Glomerular visceral epithelial cell (primary cell): ENCODE measurements at regions not wholly inside any gene's neighbourhood (a gene's known extent, or its start where the extent isn't known, plus 50 kb on each side); places are given as distances from the start of the nearest gene placed in this dataset.
"Not testable (repeated sequence)": the region's sequence is repeated elsewhere in the genome, so short reads cannot be mapped to it uniquely, and the experiment has no call there.

Experiments
- DNase-seq: peaks from one replicate; pipeline ENCODE4 v3.0.0-alpha.2; 2016; ENCODE audit errors: extremely low spot score

DNA sequence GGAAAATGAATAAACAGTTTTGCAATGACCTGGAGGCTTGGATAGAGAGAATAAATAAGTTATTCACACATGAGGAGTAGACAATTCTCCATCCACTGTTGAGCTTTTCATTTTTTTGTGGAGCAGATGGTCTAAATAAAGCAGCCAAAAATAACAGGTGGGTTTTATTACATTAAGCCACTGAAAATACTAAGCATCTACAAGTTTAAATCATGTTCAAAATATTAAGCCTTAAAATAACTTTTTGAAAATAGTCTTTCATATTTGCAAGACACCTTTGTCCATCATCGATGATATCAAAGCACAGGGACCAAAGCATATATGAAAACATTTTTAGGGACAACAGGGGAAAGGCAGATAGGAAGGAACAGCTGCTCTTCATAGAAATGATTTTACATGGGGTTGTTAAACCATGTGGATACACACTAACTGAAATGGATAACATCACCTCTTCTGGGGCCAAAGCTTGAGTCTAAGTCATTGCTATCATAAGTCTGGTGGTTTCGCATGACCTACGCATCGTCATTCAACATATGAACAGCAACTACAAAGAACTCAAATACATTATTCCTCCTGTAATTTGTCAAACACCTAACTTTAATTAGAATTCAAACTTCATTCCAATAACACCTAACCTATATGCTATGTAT, 197.6 kb upstream of the CHST9 start:
- no peak for DNase-seq

DNA sequence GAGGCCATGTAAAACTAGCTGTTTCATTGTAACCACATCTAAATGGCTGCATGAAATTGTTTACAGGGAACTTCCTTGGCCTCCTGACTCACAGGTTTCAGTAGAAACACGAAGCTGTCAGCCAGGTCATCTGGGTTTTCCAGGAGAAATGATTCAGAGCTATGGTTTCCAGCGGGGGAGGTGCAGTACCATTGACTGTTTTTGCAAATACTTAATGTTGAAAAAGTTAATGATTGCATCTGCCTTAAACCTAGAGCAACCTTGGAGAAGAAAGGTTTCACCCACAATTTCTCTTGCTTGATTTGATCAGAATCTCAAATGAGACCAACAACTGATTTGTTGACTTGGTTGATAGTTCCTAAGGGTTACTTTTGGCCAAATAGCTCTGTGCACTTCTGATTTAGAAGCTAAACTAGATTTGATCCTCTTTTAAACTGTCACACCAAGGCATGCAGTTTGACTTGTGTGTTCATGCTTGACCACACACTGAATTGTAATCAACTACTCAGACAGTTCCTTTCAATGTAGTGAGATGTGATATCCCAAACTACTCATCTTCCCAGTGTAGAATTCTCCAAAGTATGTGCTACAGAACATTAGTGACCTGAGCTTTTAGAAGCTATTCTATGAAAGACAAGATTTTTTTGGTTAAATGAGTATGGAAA, 193.5 kb upstream of the CHST9 start:
- peak; percentile 93 for DNase-seq

DNA sequence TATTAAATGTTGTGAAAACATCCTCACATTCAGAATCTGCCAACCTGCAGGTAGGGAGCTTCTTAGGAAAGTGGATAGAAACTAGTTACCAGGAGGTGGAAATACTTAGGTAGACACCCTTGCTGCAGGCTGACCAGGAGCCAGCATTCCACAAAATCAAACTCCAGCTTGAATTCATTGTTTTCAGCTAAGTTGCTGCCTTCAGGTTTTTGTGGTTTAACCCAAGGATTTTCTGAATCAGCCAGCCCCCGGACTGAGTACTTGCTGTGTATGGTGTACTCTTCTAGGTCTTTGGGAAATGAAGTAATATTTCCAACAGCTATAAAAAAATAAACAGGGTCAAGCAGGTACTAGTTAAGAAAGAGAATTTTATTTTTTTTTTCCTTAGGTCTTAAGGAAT, 192.1 kb upstream of the CHST9 start:
- peak; percentile 82 for DNase-seq

DNA sequence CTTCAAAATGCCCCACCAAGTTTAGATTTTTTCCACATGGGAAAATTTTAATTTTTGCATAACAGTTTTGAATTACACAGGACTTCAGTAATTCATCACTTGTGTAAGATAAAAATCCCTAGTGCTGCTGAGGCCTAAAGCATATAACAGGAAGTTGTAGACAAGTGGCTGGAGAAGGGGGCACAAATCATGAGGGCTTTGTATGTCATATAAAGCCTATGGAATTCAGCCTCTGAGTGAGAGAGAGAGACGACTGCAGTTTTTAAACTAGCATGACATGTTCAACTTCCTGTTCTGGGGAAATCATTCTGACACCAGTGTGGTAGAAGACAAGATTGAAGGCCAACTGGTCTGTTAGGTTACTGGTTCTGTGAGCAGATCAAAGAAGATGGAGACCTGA, 187.3 kb upstream of the CHST9 start:
- no peak for DNase-seq

DNA sequence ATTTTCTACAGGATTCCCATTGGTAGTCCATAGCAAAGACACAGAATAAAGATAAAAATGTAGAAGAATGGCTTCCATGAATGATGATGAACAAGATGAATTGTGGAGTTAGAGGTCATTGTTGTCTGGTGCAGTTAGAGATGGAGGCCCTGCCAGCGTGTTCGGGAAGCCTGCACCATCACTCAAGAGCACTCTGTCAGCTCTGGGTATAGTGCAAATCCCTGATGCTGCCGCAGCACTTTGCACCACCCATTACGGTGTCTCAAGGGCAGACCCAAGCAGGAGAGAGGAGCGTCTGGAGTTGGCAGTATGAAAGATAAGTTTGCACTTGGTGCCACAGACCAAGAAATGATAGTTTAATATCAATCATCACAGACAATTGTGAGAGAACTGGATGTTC, 181.6 kb upstream of the CHST9 start:
- no peak for DNase-seq

DNA sequence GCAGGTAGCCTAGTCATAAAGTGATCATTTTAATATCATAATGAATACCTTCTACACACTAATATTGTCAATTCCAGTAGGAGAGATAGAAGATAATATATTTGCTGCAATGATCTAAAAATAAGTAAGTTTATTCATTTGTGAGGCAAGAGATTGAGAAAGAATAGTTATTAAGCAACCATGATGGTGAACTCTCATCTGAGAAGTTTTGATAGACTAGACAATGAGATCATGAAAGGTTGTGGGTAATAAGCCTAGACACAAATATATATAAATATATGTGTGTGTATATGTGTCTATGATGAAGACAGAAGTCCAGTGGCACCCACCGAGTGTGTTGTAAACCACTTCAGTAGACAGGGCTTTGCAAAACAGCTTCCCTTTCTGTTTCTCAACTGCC, 181.0 kb upstream of the CHST9 start:
- no peak for DNase-seq

DNA sequence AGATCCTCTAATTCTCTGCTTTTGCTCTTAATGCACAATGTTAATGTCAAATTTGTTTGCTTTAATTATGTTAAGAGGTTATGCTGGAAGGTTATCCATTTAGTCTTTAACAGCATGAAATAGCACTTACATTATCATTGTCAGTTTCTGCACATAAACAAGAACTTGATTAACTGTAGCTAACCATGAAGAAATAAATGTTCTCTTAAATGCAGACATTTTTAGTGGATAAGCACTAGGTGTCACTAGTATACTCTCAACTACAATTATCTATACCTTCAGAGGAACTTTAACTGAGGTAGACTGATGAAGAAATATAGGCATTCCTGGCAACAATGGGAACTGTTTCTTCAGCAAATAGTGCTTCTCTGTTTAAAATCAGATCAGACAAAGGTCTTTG, 178.8 kb upstream of the CHST9 start:
- DNase-seq = peak; percentile 4

DNA sequence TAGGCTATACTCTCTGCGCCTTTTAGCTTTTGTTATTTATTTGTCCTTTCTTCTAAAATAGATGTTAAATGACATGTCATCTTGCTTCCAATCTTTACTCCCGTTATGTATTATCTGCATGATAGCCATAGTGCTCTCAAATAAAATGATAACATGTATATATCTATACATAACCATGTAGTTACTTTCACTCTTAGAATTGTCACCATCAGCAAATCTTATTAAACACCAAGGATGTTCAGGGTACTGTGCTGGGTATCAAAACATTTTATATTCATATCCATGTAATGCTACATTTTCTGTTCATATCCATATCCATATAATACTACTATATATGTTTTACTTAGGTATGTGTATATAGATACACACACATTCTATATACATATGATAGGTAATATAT, 176.4 kb upstream of the CHST9 start:
- no peak for DNase-seq

DNA sequence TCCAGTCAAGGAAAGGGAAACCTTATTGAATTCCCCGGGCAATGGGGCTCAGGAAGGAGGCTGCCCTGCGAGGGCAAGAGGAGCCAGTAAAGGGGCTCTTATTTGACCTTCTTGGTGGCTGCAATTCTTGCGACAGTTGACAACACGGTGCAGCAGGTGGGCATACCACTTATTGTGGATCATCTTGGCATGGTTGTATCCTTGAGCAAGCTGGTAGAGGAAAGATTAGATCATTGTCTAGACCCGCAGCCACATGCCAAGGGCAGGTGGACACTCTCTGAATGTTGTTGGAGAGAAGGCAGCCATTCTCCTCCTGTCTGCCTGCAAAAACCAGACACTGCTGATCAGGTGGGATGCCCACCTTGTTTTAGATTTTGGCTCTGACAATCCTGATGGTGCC, 170.2 kb upstream of the CHST9 start:
- DNase-seq = no peak

DNA sequence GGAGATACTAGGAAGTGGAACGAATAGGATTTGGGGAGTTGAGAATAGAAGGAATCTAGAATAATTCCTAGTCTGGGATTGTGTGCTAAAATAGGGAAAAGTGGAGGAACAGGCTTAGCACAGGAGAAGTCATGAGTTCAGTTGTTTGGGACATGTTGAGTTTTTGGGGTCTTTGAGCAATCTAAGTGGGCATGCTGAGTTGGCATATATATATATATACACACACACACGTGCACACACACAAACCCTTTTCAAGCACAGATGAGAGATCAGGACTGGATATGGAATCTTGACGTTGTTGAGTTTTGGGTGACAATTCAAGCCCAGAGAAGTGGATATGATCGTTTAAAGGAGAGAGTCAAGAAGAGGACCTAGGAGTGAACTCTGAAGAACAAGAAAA, 168.2 kb upstream of the CHST9 start:
- no peak for DNase-seq

DNA sequence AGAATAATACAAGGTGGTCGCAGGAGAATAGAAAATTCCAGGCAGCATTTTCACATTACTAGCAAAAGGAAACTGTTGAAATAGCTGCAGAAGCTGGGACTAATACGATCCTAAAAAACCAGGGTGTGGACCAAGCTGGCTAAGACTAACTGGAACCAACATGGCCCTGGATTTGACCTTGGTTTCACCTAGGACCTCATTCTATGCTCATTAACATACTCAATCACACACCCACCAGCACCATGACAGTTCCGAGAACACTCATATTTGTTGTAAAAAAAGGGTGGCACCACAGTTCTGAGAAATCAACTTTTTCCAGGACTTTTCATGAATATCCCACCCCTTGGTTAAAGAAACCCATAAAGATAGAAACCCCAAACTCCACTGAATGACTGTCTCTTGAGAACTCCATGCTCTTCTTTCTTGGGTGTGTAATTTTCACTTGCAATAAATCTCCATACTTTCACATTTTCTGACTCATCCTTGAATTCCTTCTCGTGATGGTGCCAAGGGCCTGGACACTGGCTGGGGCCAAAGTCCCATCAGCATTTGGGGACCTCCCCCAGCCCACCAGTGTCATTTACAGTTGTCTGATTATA, 164.3 kb upstream of the CHST9 start:
- DNase-seq = no peak

DNA sequence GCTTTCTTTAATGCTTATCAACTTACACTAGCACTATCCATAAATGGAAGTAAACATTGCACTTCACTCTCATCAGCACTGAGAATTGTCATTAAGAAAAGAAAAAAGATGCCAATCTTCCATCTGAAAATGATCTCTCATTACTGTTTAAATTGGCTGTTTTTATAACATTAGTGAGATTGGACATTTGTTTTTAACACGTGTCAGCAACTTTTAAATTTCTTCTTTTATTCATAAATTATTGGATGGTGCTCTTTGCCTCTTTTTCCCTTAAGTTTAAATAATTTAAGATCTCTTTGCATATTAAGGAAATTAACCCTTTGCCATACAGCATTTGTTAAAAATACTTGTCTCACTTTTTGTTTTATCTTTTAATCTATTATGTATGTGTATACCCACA, 146.5 kb upstream of the CHST9 start:
- no peak for DNase-seq

DNA sequence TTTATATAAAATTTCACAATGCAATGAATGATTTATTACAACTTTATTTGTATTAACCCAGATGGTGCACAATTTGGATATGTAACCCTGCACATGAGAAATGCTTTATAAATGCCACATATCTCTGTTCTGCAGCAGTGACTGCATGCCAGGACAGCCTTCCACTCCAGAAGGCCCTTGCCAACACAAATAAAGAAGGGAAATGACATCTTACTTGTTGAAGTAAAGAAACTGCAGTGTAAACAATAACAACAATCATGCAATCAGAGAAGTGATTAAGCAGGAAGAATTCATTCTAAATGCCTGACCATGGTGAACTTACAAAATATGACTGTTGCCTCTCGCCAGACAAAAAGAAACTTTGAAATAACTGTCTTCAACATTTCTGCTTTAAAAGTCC, 129.9 kb upstream of the CHST9 start:
- no peak for DNase-seq

DNA sequence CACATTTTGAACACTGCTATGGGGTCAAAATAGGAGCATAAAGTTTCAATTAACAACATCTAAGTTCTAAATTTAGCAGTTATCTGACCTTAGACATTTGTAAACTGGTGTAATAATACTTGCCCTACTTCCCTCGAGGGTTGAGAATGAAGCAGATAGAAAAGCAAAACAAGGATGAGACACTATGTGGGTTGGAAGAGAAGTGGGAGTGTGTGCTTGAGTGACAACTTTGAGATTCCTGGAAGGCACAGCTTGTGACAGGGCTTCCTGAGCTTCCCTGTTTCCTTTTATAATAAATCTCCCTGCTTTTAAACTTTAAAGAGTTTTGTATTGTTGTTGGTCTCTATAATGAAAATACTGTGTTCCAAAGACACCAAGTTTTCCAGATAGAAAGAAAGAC, 128.6 kb upstream of the CHST9 start:
- DNase-seq = no peak

DNA sequence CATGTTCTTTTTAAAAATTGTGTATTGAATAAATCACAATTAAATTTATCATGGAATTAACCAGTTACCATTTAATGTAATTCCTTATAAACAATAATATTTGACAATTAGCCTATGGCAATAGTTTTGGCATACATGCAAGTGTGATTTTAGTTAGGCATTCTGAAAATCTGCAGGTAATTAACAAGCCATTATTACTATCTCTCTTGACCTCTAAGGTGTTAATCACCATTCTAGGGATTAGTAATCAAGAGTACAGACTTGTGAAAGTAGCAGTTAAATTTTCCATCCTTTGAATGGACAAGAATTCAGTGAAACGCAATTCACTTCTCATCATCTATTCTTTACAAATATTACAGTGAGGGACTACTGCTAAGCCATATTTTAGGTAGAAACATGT, 127.7 kb upstream of the CHST9 start:
- no peak for DNase-seq

DNA sequence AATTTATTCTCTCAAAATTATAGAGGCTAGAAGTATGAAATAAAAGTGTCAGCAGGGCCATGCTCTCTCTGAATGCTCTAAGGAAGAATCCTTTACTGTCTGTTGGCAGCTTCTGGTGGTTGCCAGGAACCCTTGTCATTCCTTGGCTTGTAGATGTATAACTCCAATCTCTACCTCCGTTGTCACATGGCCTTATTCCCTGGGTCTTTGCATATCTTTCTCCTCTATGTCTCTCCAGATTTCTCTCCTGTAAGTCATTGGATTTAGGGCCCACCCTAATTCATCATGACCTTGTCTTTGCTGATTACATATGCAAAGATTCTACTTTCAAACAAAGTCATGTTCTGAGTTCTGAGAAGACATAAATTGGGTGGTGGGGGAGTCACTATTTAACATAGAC, 127.0 kb upstream of the CHST9 start:
- DNase-seq = no peak

DNA sequence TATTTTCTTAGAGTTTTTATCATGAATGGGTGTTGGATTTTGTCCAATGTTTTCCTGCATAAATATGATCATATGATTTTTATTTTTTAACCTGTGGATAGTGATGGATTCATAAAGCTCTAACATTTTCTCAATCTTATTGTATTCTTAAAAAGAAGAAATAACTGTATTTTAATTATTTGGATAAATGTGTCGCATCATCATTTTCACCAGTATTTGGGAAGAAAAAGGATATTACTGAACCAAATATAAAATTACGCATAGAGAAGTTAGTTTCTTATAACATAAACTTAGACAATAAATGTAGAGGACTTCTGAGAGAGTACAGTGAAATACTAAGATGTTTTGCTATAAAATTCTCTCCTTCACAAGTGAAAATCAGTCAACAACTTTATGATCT, 126.0 kb upstream of the CHST9 start:
- DNase-seq = no peak

DNA sequence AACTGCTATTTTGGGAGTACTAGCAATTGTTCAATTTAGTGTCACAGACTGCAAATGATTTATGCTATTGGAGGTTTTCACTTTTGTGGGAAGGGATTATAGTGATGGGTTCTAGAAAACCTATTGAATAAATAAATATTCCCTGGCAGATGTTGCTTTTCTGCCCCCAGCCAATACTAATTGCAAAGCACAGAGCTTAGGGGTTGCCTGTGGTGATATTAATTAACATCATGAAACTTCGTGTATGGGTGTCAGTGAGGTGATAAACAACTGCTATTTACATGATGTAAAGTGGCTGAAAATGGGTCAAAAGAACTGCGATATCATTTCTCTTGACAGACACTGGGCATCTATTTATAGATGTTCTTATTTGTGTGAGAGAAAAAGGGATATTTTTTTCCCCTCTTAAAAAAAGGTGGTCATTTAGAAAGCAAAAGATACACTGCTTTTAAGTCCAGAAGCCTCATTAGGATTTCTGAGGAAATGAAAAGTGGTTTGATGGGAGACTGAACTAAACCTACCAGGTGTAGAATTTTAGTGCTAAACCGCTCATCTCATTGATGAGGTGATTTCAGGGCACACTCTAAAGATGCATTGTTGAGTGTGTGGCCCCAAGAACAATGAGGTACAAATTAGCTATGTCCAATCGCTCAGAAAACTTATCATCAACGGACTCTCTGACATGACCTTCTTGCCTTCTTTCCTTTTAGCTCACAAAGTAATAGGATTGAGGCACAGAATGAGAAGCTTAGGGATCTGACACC, 116.7 kb upstream of the CHST9 start:
- no peak for DNase-seq

DNA sequence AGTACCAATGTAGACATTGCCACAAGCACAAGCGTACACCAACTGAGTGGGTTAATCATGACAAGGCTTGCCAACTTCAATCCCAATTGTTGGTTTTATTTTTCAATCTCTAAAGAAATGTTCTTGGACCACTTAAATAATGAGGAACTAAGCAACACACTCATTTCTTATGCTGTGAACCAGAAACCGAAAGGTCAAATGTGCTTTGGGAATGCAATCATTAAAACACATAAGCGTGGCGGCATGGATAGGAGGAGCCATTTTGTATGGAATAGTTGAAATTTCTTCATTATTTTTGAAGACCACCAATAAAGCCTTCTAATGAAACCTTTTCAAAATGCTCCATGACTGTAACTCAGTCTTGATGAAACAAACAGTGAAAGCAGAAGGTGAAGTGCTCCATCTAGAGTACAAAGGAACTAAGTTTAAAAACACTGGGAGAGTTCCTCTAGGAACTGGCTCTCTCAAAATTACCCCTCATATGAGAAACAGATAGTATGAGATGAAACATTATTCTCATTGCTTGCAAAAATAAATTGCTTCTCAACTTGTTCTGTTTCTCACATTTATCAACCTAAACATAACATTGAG, 113.2 kb upstream of the CHST9 start:
- DNase-seq = peak; percentile 7

DNA sequence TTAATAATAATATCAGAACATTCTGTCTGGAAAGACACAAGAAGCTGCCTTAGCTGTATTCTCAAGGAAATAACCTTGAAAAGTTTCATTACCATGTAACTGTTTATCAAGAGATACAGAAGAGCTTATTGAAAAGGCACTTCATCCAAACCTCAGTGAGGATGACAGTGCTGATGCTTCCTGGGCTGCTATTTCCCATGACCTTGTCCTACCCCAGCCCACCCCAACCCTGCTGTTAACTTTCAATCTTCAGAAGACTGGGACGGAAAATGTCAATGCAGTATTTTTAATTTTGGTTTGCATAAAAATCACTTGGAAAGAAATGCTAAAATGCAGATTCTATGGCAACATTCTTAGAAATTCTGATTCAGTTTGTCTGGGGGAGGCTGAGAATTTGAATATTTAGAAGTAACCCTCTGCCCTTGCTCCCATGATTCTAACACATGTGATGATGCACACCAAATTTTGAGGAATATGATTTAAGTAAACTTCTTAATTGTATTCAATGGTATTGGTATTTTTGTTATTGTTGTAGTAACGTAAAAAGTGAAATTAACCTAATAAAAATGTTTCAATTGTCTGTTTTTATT, 101.0 kb upstream of the CHST9 start:
- not testable (repeated sequence) for DNase-seq

DNA sequence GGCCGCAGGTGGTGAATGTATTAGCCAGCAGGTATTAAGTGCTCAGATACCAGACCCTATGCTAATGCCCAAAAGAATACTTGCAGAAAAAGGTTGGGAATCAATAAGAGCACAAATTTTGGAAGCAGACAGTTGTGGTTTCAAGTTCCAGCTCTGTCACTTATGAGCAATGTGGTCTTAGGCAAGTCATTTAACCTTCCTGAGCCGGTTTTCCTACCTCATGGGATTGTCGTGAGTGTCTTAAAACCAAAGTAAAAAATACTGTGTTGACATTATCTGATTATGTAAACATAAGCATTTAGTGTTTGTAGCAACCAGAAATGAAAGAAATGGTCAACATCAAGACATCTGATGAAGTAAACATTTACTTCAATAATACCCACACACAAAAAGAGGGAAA, 93.0 kb upstream of the CHST9 start:
- no peak for DNase-seq

DNA sequence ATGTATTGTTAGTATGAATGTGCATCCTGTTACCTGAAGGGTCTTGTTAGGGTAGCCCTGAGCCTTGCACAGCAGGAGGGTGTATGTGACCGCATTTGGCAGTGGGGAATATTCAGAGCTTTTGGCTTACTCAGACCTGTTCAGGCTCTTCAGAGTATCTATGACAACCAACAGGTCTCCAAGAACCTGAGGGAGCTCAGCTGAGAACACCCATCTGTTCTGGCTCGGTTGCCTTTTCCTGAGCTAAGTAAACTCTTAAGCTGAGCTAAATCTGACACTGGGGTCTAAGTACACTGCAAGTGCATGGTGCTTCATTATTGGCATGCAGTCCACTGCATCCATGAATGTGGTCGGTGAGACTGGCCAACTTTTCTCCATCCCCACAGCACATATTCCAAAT, 92.4 kb upstream of the CHST9 start:
- DNase-seq = no peak
